Astrocyte of the hippocampus (primary cell): ENCODE measurements at regions not wholly inside any gene's neighbourhood (a gene's known extent, or its start where the extent isn't known, plus 50 kb on each side); places are given as distances from the start of the nearest gene placed in this dataset.
"Not testable (repeated sequence)": the region's sequence is repeated elsewhere in the genome, so short reads cannot be mapped to it uniquely, and the experiment has no call there.

ENCODE experiments used
- DNase-seq: peaks from one replicate; pipeline ENCODE4 v3.0.0; 2011; ENCODE audit warnings: low read depth, low spot score

DNA sequence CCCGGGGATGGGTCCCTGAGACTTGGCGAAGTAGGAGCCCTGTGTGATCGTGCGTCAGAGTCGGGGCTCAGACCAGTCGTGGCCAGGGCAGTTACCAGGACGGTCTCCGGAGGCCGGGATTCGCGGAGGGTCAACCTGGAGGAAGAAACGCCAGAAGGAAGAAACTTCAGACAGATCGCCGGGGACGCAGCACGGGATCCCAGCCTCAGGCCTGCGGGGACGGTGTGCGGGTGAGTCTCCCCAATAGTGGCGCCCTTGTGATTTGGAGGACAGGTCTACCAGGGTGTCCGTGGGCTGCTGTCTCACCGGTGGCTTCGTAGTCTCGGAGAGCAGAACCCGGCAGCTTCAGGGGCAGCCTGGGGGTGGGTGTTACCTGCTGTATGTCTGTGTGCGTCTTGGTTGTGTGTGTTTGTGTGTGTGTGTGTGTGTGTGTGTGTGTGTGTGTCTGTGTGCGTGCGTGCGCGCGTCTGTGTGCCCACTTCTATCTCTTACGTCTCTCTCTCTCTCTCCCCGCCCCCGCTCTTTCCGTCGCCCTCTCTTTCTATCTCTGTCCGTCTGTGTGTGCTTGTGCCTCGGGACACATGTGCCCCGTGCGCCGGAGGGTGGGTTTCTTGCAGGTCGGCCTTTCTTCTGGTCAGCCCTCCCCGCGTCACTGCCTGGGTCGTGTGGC, 1406.4 kb upstream of the PCDH10 start:
- DNase-seq, result not testable (repeated sequence)

- DNase-seq, result not testable (repeated sequence)
Observed at GRCh38 chr4:131743348-131743747, 1405.7 kb upstream of the PCDH10 start.

DNA sequence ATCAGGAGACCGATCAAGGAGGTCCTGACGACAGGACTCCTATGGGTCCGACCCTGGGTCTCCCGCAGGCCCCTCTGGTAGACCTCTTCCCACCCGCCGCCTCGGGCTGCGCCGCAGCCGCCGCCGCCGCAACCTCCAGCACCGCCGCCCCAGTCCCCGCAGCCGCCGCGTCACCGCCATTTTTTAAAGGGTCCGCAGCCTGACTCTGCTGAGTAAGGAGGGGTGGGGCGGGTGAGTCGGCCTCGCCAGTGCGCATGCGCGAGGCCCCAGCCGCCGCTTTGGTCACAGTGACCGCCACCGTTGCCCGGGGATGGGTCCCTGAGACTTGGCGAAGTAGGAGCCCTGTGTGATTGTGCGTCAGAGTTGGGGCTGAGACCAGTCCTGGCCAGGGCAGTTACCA, 1401.9 kb upstream of the PCDH10 start:
- DNase-seq, result not testable (repeated sequence)

- DNase-seq, result not testable (repeated sequence)
Observed at GRCh38 chr4:131749224-131749623, 1399.9 kb upstream of the PCDH10 start.

- not testable (repeated sequence) for DNase-seq
Observed at GRCh38 chr4:131750006-131750405, 1399.1 kb upstream of the PCDH10 start.

GRCh38 chr4:131750469-131750868, 1398.6 kb upstream of the PCDH10 start:
- DNase-seq, result not testable (repeated sequence)

GRCh38 chr4:131762234-131762633, 1386.9 kb upstream of the PCDH10 start:
- not testable (repeated sequence) for DNase-seq

GRCh38 chr4:131764730-131765129, 1384.4 kb upstream of the PCDH10 start:
- no peak for DNase-seq

DNA sequence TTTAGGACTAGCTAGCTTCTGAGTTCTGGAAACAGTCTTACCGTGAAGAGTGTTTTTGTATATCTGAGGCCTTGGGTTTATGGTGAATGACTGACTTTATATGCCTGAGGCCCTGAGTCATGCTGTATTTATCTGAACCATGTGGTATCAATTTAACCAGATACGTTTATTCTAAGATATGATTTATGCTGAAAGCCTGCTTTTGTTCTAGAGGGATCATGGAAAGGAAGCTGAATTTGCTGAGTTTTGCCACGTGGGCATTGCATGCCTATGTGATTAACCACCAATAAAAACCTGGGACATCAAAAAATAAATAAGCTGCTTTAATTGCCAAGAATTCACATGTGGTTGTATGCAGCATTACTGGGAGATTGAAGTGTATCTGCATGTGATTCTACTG, 1374.7 kb upstream of the PCDH10 start:
- peak; percentile 72 for DNase-seq

DNA sequence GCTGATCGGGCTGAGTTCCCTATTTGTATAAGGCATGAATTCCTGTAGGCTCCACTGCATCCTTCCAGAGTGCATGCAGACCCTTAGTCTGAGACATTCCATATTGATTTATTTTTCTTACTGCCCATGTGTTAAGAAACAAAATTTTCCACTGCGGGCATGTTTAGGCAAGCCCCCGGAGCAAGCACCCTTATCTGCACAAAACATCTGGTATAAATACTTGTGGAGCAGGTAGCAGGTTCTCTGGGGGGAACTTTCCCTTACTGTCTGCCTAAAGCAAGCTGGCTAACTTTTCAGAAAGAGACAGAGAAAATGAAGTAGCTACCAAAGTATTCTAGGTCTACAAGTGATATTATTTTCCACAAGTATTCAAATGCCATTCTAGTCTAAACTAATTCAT, 1338.5 kb upstream of the PCDH10 start:
- not testable (repeated sequence) for DNase-seq
